Kidney epithelial cell (primary cell): ENCODE measurements at regions not wholly inside any gene's neighbourhood (a gene's known extent, or its start where the extent isn't known, plus 50 kb on each side); places are given as distances from the start of the nearest gene placed in this dataset.

ENCODE experiments used
- DNase-seq: peaks from one replicate; pipeline ENCODE4 v3.0.0-alpha.2; 2010; ENCODE audit warnings: low read depth
- H3K27me3 ChIP-seq: 2 replicates; pipeline ENCODE4 v1.6.0; 2011; ENCODE audit warnings: low read length; ENCODE audit not compliant: control insufficient read depth, insufficient read depth
- H3K36me3 ChIP-seq: 2 replicates; pipeline ENCODE4 v1.5.1; 2011; ENCODE audit warnings: low read length; ENCODE audit not compliant: control insufficient read depth, insufficient read depth
- H3K4me3 ChIP-seq: 2 replicates; pipeline ENCODE4 v1.5.1; 2011; ENCODE audit warnings: low read depth, mild to moderate bottlenecking, control low read depth, low read length
- TF ChIP-seq, protein P1 (sequence below): IDR thresholded peaks from 2 replicates; pipeline ENCODE4 v1.5.1; 2011; ENCODE audit warnings: mild to moderate bottlenecking, moderate library complexity, low read length, control low read depth, inconsistent platforms; ENCODE audit not compliant: insufficient read depth, poor library complexity, severe bottlenecking

DNA sequence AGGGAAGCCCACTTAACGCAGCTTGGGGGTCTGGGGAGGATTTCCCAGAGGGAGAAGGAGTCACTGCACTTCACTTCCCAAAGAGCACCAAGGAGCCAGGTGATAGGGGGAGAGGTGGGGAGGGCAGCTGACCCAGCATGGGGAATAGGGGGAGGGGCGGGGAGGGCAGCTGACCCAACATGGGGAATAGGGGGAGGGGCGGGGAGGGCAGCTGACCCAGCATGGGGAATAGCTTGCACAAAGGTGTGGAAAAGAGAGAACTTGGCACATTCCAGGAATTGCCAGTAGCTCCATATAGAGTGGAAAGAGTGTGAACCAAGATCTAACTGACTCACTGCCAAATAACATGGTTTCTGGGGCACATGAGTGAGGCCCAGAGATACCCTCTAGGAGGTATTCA lies 110.3 kb downstream of the CCT6B start:
- Histone ChIP-seq H3K4me3 (no peak overlapping the region), H3K36me3 (no peaks in the 10 kb centered on the region), H3K27me3 (no peaks in the 10 kb centered on the region)
- TF ChIP-seq, protein P1, sequence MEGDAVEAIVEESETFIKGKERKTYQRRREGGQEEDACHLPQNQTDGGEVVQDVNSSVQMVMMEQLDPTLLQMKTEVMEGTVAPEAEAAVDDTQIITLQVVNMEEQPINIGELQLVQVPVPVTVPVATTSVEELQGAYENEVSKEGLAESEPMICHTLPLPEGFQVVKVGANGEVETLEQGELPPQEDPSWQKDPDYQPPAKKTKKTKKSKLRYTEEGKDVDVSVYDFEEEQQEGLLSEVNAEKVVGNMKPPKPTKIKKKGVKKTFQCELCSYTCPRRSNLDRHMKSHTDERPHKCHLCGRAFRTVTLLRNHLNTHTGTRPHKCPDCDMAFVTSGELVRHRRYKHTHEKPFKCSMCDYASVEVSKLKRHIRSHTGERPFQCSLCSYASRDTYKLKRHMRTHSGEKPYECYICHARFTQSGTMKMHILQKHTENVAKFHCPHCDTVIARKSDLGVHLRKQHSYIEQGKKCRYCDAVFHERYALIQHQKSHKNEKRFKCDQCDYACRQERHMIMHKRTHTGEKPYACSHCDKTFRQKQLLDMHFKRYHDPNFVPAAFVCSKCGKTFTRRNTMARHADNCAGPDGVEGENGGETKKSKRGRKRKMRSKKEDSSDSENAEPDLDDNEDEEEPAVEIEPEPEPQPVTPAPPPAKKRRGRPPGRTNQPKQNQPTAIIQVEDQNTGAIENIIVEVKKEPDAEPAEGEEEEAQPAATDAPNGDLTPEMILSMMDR = no peak
- DNase-seq = no peak

DNA sequence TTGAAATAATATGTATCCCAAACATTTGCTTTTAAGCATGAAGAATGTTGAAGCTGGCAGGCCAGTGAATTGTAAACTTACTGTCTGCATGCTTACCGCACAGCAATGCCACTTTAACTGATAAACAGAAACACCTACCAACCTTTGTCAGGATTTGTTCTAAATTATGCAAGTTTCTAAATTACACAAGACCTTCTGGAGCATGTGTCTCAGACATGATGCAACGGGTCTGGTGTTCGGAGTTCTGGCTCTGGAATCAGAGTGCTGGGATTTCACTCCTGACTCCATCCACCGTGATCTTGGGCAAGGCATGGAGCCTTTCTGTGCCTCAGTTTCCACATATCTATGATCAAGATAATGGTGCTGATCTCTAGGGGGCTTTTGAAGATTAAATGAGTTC lies 111.2 kb downstream of the CCT6B start:
- DNase-seq = no peak
- TF ChIP-seq, protein P1 = no peak
- Histone ChIP-seq H3K27me3 (no peaks in the 10 kb centered on the region), H3K4me3 (no peak overlapping the region), H3K36me3 (no peaks in the 10 kb centered on the region)

DNA sequence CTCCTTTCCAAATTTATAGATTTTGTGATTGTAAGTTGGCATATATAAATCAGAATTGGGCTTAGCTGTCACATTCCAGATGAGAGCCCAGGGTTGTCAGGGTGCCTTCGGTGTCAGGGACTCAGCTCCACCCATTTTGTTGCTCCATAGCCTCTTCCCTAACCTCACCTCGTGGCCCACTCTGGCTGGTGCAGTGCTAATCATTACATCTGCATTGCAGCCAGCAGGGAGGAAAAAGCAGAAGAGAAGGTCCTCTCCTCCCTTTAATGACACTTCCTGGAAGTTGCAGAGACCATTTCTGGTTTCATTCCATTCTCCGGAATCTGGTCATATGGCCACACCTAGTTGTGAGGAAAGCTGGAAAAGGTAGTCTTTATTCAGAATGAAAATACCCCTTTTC lies 113.3 kb downstream of the CCT6B start:
- TF ChIP-seq, protein P1 = no peak
- no peak for DNase-seq
- H3K27me3 ChIP-seq = no peaks in the 10 kb centered on the region

DNA sequence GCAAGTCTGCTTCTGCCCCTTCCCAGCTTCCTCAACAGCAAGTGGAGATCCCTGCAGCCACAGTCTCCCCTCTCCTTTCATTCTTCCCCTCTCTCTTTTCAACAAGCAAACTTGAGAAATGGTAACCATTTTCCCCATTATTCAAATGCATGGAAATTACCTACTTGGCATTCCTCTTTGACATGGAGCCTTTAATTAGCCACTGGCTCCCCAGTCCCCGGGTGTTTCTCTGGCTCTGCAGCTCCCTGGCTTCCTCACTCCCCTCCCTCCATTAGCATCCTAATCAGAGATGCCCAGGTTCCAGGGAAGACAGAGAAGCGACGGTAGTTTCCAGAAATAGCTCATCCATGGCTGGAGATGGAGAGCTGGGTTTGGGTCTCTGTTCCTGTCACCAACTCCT lies 116.0 kb downstream of the CCT6B start:
- no peaks in the 10 kb centered on the region for H3K27me3 ChIP-seq
- no peak for DNase-seq
- H3K4me3 ChIP-seq = no peak overlapping the region
- TF ChIP-seq, protein P1 = no peak
- no peaks in the 10 kb centered on the region for H3K36me3 ChIP-seq

More for the DNA sequence above, 113.3 kb downstream of the CCT6B start:
- no peak overlapping the region for H3K4me3 ChIP-seq
- no peaks in the 10 kb centered on the region for H3K36me3 ChIP-seq

DNA sequence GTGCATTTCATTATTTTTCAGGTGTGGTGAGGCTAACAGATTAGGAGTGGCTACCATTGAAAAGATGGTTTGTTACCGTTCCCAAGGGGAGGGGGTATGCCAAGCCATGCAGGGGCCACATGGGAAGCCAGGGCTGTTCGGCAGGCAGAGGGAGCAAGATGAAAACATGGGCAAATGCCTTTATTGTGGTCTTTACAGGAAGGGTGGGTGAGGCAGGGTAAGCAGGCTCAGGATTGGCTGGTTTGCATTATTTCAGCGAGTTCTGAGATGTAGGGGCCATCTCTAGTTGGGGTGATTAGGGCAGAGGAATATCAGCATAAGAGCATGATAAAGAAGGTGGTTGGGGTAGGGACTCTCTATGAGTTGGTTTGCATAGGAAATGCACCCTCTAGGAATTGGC lies 117.6 kb downstream of the CCT6B start:
- Histone ChIP-seq H3K4me3 (no peak overlapping the region), H3K36me3 (no peaks in the 10 kb centered on the region), H3K27me3 (no peaks in the 10 kb centered on the region)
- no peak for DNase-seq
- TF ChIP-seq, protein P1 = no peak

DNA sequence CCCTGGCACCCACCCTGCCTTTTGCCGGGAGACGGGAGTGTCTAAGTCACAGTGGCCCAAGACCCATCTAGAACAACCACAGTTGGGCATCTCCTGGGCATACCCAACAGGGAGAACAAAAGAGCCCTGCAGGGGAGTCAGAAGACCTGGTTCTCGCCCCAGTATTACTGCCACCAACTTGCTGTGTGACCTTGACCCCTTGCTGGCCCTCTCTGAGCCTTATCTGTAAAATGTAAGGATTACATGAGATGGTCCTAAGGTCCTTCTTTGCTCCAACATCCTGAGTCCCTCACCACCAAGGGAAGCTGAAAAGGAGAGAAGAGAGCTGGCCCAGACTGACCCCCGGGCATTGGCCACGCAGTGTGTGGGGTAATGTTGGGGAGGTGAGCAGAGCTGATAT lies 119.0 kb downstream of the CCT6B start:
- H3K36me3 ChIP-seq = no peaks in the 10 kb centered on the region
- no peaks in the 10 kb centered on the region for H3K27me3 ChIP-seq
- H3K4me3 ChIP-seq = no peak overlapping the region
- TF ChIP-seq, protein P1 = no peak
- DNase-seq = no peak
